SU-DHL-6 (cell line): ENCODE measurements at regions not wholly inside any gene's neighbourhood (a gene's known extent, or its start where the extent isn't known, plus 50 kb on each side); places are given as distances from the start of the nearest gene placed in this dataset.

ENCODE experiments used
- CTCF ChIP-seq: fragments of 200-600 bp; sonication (generic); IDR thresholded peaks from one replicate; pipeline ENCODE4 v1.5.1; 2017; ENCODE audit warnings: antibody characterized with exemption, mild to moderate bottlenecking, low read length, moderate library complexity; ENCODE audit not compliant: insufficient read depth, poor library complexity, severe bottlenecking
- EZH2phosphoT487 ChIP-seq: fragments of 200-600 bp; sonication (generic), shearing (Covaris generic); conservative IDR thresholded peaks from 2 replicates; pipeline ENCODE4 v1.6.1; 2018; ENCODE audit warnings: mild to moderate bottlenecking, antibody characterized with exemption, low read length, moderate library complexity, mixed read lengths

- TF ChIP-seq CTCF (no peak), EZH2phosphoT487 (no peak)
Observed at GRCh38 chr2:195602687-195603086, 54.3 kb upstream of the SLC39A10 start.
